A673 (cell line): ENCODE measurements at regions not wholly inside any gene's neighbourhood (a gene's known extent, or its start where the extent isn't known, plus 50 kb on each side); places are given as distances from the start of the nearest gene placed in this dataset.

Experiments
- EZH2 ChIP-seq: fragments of 200-600 bp; sonication (generic); IDR thresholded peaks from 2 replicates; pipeline ENCODE4 v1.6.1; 2017; ENCODE audit warnings: borderline replicate concordance, low read depth, mild to moderate bottlenecking, mixed read lengths, antibody characterized with exemption, low read length; ENCODE audit not compliant: poor library complexity, severe bottlenecking
- TF ChIP-seq, protein P1 (sequence below): fragments of 300-800, 200-600 bp; sonication (generic); conservative IDR thresholded peaks from 2 replicates; pipeline ENCODE4 v1.5.1; 2017; ENCODE audit warnings: low read depth, mild to moderate bottlenecking, antibody characterized with exemption, low read length, moderate library complexity, mixed read lengths

DNA sequence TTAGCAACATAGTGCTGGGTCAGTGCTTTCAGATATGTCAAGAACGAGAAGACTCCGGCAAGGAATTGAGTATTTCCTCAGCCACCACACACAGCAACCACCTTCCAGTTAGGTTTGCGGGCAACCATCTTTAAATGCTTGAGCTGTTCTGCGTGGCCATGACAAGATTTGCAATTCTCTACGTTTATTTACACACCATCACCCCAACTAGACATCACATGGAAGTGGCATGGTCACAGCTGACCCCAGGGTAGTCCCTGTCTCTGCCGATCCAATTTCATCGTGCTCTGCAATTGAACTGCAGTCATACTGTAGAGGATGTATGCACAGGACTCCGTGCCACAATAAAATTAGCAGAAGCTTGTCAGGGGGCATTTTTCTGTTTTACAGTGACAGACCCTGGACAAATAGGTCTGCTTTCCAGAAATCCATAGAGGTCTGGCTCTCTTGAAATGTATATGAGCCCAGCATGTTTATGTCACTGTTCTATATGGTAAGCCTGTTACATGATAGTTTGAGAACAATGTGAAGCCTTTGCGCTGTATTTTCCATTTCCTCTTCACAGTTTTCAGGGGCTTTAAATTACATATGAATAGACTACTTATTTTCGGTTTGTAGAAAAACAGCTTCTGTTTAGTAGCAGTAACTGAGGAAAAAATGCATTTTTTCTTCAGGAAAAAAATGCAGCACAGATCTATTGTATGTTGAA is 605.2 kb downstream of the NR4A2 start:
- TF ChIP-seq, protein P1, sequence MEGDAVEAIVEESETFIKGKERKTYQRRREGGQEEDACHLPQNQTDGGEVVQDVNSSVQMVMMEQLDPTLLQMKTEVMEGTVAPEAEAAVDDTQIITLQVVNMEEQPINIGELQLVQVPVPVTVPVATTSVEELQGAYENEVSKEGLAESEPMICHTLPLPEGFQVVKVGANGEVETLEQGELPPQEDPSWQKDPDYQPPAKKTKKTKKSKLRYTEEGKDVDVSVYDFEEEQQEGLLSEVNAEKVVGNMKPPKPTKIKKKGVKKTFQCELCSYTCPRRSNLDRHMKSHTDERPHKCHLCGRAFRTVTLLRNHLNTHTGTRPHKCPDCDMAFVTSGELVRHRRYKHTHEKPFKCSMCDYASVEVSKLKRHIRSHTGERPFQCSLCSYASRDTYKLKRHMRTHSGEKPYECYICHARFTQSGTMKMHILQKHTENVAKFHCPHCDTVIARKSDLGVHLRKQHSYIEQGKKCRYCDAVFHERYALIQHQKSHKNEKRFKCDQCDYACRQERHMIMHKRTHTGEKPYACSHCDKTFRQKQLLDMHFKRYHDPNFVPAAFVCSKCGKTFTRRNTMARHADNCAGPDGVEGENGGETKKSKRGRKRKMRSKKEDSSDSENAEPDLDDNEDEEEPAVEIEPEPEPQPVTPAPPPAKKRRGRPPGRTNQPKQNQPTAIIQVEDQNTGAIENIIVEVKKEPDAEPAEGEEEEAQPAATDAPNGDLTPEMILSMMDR, result no peak
- no peak for TF ChIP-seq EZH2
